Osteoblast (primary cell): ENCODE measurements at regions not wholly inside any gene's neighbourhood (a gene's known extent, or its start where the extent isn't known, plus 50 kb on each side); places are given as distances from the start of the nearest gene placed in this dataset.

Experiments
- DNase-seq: peaks from one replicate; pipeline ENCODE4 v3.0.0; 2011; ENCODE audit warnings: low spot score, mixed read lengths; ENCODE audit not compliant: insufficient read length; ENCODE audit errors: missing footprints
- H2AFZ ChIP-seq: 2 replicates; pipeline ENCODE4 v1.6.0; 2011; ENCODE audit warnings: mild to moderate bottlenecking, low read length
- H3K27ac ChIP-seq: 2 replicates; pipeline ENCODE4 v1.5.1; 2011; ENCODE audit warnings: mild to moderate bottlenecking, low read depth, low read length, moderate library complexity
- H3K27me3 ChIP-seq: 2 replicates; pipeline ENCODE4 v1.6.0; 2012; ENCODE audit warnings: mild to moderate bottlenecking, control low read depth, inconsistent platforms, low read length, moderate library complexity; ENCODE audit not compliant: insufficient read depth
- H3K36me3 ChIP-seq: 2 replicates; pipeline ENCODE4 v1.5.1; 2011; ENCODE audit warnings: mild to moderate bottlenecking, low read length, control low read depth, moderate library complexity; ENCODE audit not compliant: insufficient read depth
- H3K4me1 ChIP-seq: 2 replicates; pipeline ENCODE4 v1.5.1; 2011; ENCODE audit warnings: mild to moderate bottlenecking, low read length, control low read depth, moderate library complexity; ENCODE audit not compliant: insufficient read depth
- H3K4me2 ChIP-seq: 2 replicates; pipeline ENCODE4 v1.6.0; 2011; ENCODE audit warnings: mild to moderate bottlenecking, low read length; ENCODE audit not compliant: insufficient read depth
- H3K4me3 ChIP-seq: fragments of 200-600 bp; sonication (generic); 3 replicates; pipeline ENCODE4 v1.5.1; 2012; ENCODE audit warnings: mild to moderate bottlenecking, low read length, inconsistent platforms; ENCODE audit not compliant: insufficient read depth
- H3K79me2 ChIP-seq: 2 replicates; pipeline ENCODE4 v1.6.0; 2012; ENCODE audit warnings: mild to moderate bottlenecking, low read length, control low read depth, inconsistent platforms; ENCODE audit not compliant: insufficient read depth
- H3K9me3 ChIP-seq: 2 replicates; pipeline ENCODE4 v1.5.1; 2011; ENCODE audit warnings: low read depth, low read length, control low read depth
- H4K20me1 ChIP-seq: 2 replicates; pipeline ENCODE4 v1.6.0; 2012; ENCODE audit warnings: mild to moderate bottlenecking, low read length, control low read depth; ENCODE audit not compliant: insufficient read depth
- CTCF ChIP-seq: IDR thresholded peaks from 2 replicates; pipeline ENCODE4 v1.5.1; 2011; ENCODE audit warnings: mild to moderate bottlenecking, low read depth, low read length, moderate library complexity; ENCODE audit errors: extremely low read depth

- no peak overlapping the region for H3K4me2 ChIP-seq
- no peaks in the 10 kb centered on the region for H3K27me3 ChIP-seq
- TF ChIP-seq CTCF, result no peak
- H3K4me1 ChIP-seq, result no peaks in the 10 kb centered on the region
- no peaks in the 10 kb centered on the region for H3K79me2 ChIP-seq
- H3K9me3 ChIP-seq, result peaks cover 2% of the 10 kb centered on the region
- no peaks in the 10 kb centered on the region for H4K20me1 ChIP-seq
- H3K27ac ChIP-seq, result no peak overlapping the region
- H2AFZ ChIP-seq, result no peak overlapping the region
- no peak overlapping the region for H3K4me3 ChIP-seq
- no peaks in the 10 kb centered on the region for H3K36me3 ChIP-seq
- DNase-seq, result no peak
Observed at GRCh38 chr2:16268301-16269000, 328.1 kb downstream of the MYCN start.

GRCh38 chr2:16266571-16266970 is 326.2 kb downstream of the MYCN start:
- Histone ChIP-seq H2AFZ (no peak overlapping the region), H3K36me3 (no peaks in the 10 kb centered on the region), H4K20me1 (no peaks in the 10 kb centered on the region), H3K4me3 (no peak overlapping the region), H3K4me1 (no peaks in the 10 kb centered on the region), H3K27me3 (no peaks in the 10 kb centered on the region), H3K4me2 (no peak overlapping the region), H3K27ac (no peak overlapping the region), H3K79me2 (no peaks in the 10 kb centered on the region), H3K9me3 (peaks cover 2% of the 10 kb centered on the region)
- TF ChIP-seq CTCF, result no peak
- no peak for DNase-seq

GRCh38 chr2:16264931-16265540 is 324.7 kb downstream of the MYCN start:
- DNase-seq, result no peak
- Histone ChIP-seq H3K4me3 (no peak overlapping the region), H3K27ac (no peak overlapping the region), H3K9me3 (no peaks in the 10 kb centered on the region), H3K27me3 (no peaks in the 10 kb centered on the region), H3K36me3 (no peaks in the 10 kb centered on the region), H3K4me1 (no peaks in the 10 kb centered on the region), H2AFZ (no peak overlapping the region), H4K20me1 (no peaks in the 10 kb centered on the region), H3K4me2 (no peak overlapping the region), H3K79me2 (no peaks in the 10 kb centered on the region)
- TF ChIP-seq CTCF, result no peak

- no peaks in the 10 kb centered on the region for H3K9me3 ChIP-seq
- TF ChIP-seq CTCF, result no peak
- no peaks in the 10 kb centered on the region for H3K79me2 ChIP-seq
Observed at GRCh38 chr2:16264491-16264890, 324.1 kb downstream of the MYCN start.

More at GRCh38 chr2:16264491-16264890, 324.1 kb downstream of the MYCN start:
- Histone ChIP-seq H3K4me2 (no peak overlapping the region), H3K27me3 (no peaks in the 10 kb centered on the region), H3K36me3 (no peaks in the 10 kb centered on the region), H4K20me1 (no peaks in the 10 kb centered on the region), H3K27ac (no peak overlapping the region), H3K4me3 (no peak overlapping the region), H2AFZ (no peak overlapping the region), H3K4me1 (no peaks in the 10 kb centered on the region)
- no peak for DNase-seq
